Suprapubic skin (tissue), 4 donors: ENCODE measurements at regions not wholly inside any gene's neighbourhood (a gene's known extent, or its start where the extent isn't known, plus 50 kb on each side); places are given as distances from the start of the nearest gene placed in this dataset.

Experiments
- CTCF ChIP-seq, 2 donors: fragments of 200-600 bp in 1 of 2; fragments of 450-650 bp in 1 of 2; sonication (generic) in 1 of 2; IDR thresholded peaks; one replicate each; pipeline ENCODE4 v1.5.1; 2016 to 2019; ENCODE audit warnings: antibody characterized with exemption in 2 of 2, mild to moderate bottlenecking in 1 of 2, moderate library complexity in 1 of 2
- EP300 ChIP-seq: sonication (generic); formaldehyde crosslinking; IDR thresholded peaks from one replicate; pipeline ENCODE4 v1.6.1; 2017; ENCODE audit warnings: antibody characterized with exemption
- POLR2A ChIP-seq, 2 donors: fragments of 450-650 bp; IDR thresholded peaks; one replicate each; pipeline ENCODE4 v1.6.1; 2017; ENCODE audit warnings: antibody characterized with exemption in 2 of 2, mild to moderate bottlenecking in 2 of 2, moderate library complexity in 2 of 2
- POLR2AphosphoS5 ChIP-seq, 3 donors: sonication (generic); formaldehyde crosslinking; IDR thresholded peaks; one replicate each; pipeline ENCODE4 v1.6.1; 2017; ENCODE audit warnings: antibody characterized with exemption in 3 of 3

- no peak for TF ChIP-seq CTCF (IDR thresholded peaks at IDR 0.05)
- no peak for TF ChIP-seq POLR2A (IDR thresholded peaks at IDR 0.05)
- TF ChIP-seq POLR2AphosphoS5 (IDR thresholded peaks at IDR 0.05), result no peak
- TF ChIP-seq EP300, result no peak
Observed at GRCh38 chr15:37370941-37371340, 270.6 kb upstream of the MEIS2 start.
